ENCODE measurements at regions not wholly inside any gene's neighbourhood (a gene's known extent, or its start where the extent isn't known, plus 50 kb on each side); places are given as distances from the start of the nearest gene placed in this dataset.

- no peak for TF ChIP-seq RARB (CRISPR knock-in tag; IDR thresholded peaks at IDR 0.05)
- no peak for TF ChIP-seq ISL1 (CRISPR knock-in tag; IDR thresholded peaks at IDR 0.05)
- no peak for TF ChIP-seq CREB5 (CRISPR knock-in tag; IDR thresholded peaks at IDR 0.05; ENCODE audit: low read depth)
- no peak for TF ChIP-seq ZFP30 (CRISPR knock-in tag; IDR thresholded peaks at IDR 0.05)
Measured at GRCh38 chr14:94921882-94922585, 152.1 kb upstream of the GSC start.
